Suppressor macrophage treated with lipopolysaccharide for 4 hours (primary cell): ENCODE measurements at regions not wholly inside any gene's neighbourhood (a gene's known extent, or its start where the extent isn't known, plus 50 kb on each side); places are given as distances from the start of the nearest gene placed in this dataset.

ENCODE experiments used
- DNase-seq: peaks from one replicate; pipeline ENCODE4 v3.0.0-alpha.2; 2020

GRCh38 chr19:28927456-28927855 is 285.5 kb downstream of the UQCRFS1 start:
- no peak for DNase-seq

GRCh38 chr19:28920269-28921066 is 292.5 kb downstream of the UQCRFS1 start:
- DNase-seq: no peak

DNA sequence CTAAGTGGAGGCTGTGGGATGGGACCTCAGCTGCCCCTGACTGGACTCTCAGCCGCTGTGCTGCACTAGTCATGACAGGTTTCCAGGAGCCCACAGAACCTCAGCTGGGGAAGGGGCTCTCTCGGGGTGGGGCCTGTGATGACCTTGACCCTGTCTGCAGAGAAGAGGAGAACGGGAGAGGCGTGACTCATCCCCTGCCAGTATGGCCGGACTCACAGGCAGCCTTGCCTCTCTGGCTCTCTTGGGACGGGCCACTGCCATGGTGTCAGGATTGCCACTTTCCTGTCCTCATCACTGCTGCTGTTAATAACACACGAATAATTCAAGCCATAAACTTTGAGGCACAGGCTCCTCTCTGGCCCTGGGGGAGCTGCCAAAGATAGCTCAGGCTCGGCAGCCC is 295.3 kb downstream of the UQCRFS1 start:
- DNase-seq: no peak

- no peak for DNase-seq
These were observed 297.1 kb downstream of the UQCRFS1 start for GRCh38 chr19:28915737-28916460.

DNA sequence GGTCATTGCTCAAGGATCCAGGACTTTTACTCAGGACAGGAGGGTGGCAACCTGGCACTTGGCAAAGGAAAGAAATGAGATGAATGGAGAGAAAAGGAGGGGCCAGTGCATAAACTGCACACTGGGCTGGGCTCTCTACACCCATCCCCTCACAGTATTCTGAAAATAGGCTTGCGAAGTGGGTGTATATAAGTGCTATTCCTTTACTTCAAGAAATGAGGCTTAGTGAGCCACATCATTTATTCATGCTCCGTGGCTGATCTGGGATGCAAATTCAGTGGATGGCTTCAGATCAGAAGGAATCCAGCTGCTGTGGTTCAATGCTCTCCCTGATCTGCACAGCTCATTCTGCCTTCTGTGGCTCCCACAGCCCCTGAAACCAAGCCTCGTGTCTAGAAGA is 297.7 kb downstream of the UQCRFS1 start:
- DNase-seq: no peak

- DNase-seq: no peak
These were observed 298.8 kb downstream of the UQCRFS1 start for GRCh38 chr19:28914173-28914572.

DNA sequence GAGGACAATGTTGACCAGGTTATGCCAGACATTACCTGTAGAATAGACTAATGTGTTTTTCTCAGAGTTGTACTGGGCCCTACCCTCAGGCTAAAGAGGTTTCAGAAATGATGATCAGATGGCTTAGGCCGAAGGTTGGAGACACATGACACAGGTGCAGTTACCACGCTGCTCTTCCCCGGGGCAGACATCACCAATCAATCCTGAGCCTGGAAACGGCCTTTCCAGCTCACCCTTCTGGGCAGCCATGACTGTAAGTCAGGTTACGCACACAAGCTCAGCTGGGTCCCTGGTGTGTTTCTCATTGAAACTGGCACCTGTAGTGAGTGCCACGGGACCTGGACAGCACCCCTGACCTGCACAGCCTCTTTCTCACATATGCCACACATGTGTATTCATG is 299.3 kb downstream of the UQCRFS1 start:
- no peak for DNase-seq

- DNase-seq: no peak
These were observed 304.0 kb downstream of the UQCRFS1 start for GRCh38 chr19:28908941-28909340.

DNA sequence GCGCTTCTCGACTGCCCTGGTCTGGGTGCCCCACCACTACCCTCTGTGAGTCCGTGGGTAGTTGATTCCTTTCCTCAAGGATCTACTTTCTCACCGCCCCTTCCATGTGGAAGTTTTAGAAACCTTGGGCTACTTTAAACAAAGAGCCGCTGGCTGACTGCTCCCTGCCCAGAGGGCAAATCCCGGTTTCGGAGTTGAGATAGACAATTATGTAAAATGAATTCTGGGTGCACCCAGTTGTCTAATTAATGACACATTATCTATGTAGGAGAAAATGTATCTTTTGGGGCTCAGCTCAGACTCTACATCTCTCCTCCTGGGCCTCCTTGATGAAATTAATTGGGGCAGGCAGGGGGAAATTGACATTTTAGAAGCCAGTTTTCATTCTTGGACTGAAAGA is 305.4 kb downstream of the UQCRFS1 start:
- no peak for DNase-seq

DNA sequence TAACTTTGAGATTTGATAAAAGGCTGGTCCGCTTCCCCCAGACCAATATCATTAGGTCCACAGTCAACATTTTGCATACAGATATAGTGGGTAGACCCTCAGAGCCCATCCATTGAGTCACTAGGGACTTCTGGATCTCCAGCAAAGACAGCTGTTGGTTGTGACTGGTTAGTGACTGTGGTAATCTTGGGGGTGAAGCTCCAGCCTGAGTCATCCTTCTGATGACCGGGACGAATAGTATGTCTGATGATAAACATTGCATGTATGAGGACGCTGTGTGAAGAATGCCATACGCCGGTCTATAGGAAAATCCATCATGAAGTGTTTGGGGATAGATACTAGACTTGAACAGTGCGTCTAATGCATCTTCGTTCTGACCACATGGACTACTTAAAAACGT is 307.0 kb downstream of the UQCRFS1 start:
- DNase-seq: no peak

DNA sequence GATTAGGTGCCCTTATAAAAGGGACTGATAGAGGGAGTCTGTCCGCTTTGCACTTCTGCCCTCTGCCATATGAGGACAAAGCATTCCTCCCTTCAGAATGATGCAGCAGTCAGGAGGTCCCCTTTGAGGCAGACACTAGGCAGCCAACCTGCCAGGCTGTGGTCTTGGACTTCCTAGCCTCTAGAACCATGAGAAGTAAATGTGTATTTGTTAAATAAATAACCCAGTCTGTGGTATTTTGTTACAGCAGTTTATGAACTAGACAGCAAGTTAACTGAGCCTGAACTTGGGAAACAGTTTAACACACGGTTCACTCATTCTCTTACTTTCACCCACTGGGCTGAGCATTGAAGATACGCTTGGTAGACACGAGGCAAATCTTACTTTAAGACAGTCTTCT is 313.2 kb downstream of the UQCRFS1 start:
- DNase-seq: no peak

DNA sequence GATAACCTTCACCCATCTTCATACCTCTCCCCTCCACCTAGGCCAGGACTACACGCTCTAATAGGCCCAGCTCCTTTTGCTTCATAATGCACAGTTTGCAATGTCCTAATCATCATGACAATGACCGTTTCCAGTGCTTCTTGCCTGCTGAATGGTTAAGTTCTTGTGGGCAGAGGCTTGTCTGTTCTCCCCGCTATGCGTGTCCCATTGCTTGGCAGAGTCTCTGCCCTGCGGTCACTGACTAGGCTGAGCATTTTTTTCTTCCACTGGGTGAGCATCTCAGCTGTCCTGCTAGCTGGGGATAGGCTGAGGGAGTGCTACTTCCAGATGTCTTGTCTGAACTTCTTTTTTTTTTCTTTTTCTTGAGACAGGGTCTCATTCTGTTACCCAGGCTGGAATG is 314.7 kb downstream of the UQCRFS1 start:
- no peak for DNase-seq

GRCh38 chr19:28889941-28890670 is 322.8 kb downstream of the UQCRFS1 start:
- no peak for DNase-seq

GRCh38 chr19:28887920-28888618 is 324.9 kb downstream of the UQCRFS1 start:
- no peak for DNase-seq

- DNase-seq: no peak
These were observed 326.2 kb downstream of the UQCRFS1 start for GRCh38 chr19:28886708-28887107.

GRCh38 chr19:28885965-28886364 is 327.0 kb downstream of the UQCRFS1 start:
- DNase-seq: no peak

DNA sequence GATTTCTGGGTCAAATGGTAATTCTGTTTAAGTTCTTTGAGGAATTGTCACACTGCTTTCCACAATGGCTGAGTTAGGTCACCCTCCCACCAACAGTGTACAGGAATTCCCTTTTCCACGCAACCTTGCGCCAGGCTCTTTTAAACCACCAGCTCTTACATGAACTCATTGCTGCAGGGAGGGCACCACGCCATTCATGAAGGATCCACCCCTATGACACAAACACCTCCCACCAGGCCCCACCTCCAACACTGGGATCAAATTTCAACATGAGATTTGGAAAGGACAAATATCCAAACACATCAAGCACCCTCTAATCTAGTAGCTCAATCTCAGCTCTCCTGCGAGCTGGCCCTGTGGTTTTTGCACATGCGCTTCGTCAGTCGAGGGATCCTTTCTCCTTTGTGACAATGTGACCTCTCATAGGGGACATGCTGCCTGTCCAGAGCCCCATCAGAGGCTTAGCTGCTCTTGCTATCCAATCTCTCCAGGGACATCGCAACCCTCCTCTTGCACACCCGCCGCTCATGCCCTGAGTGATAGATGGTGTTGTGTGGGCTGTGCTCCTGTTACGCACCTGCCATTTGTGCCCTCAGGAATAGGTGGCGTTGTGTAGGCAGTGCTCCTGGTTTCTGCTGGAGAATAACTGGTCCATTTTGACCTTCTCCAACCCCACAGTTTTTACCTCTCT is 328.0 kb downstream of the UQCRFS1 start:
- no peak for DNase-seq

DNA sequence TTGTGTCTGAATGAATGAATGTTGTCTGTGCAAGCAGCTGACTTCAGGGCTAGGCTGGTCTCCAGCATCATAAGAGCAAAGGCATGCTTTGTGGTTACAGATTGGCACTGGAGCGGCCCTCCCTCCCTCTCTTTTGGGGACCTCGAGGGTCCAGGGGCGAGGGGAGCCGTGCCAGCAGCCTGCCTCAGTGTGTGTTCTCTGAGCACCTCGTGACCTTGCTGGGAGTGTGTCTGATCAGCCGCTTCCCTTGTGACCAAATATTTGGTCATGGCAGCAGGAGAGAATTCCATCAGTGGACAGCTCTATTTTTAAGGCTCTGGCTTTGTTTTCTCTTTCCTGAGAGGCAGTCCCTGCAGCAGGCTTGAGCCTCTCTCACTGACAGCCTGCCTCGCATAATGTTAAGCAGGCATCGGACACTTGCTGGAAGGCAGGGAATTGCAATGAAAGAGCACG is 329.7 kb downstream of the UQCRFS1 start:
- no peak for DNase-seq

GRCh38 chr19:28882818-28883217 is 330.1 kb downstream of the UQCRFS1 start:
- DNase-seq: no peak

DNA sequence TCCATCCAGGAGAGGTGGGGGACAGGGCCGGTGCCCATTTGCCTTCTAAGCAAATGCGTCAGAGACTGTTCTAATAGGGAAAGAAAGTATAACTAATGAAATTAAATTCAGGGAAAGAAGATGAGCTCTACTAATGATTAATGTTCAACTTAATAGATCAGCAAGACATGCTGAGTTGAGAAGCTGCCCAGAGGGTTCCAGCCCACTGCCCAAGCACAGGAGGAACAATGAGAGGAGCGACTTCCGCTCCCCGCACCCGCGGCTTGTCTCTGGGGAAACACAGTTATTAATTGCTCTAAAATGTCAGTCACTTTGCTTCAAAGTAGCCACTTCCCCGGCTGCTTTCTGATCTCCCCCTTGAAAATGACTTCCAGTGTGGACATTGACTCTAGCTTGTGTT is 331.3 kb downstream of the UQCRFS1 start:
- no peak for DNase-seq

- DNase-seq: no peak
These were observed 332.1 kb downstream of the UQCRFS1 start for GRCh38 chr19:28880735-28881401.
